HCT116 (cell line): ENCODE measurements at regions not wholly inside any gene's neighbourhood (a gene's known extent, or its start where the extent isn't known, plus 50 kb on each side); places are given as distances from the start of the nearest gene placed in this dataset.

Source experiments
- ATAC-seq: fragments of 200-7000 bp; cut with Tn5 transposase; 2 replicates; pipeline ENCODE4 v1.9.1; 2020; ENCODE audit warnings: mild to moderate bottlenecking, moderate library complexity
- BruUV-seq: library from RNA; stranded (reverse); fragments of 400-500 nt; replicated peaks from 2 replicates; lab custom pipeline; 2021; lab: Mats Ljungman, UMichigan
- CTCF ChIA-PET: fragments of 300-600 bp; sonication (Branson Sonifier 250); formaldehyde crosslinking; loops from one replicate; lab custom pipeline; 2021; ENCODE audit warnings: antibody characterized with exemption; lab: Charles Lee
- POLR2A ChIA-PET: fragments of 300-600, 350-600 bp; sonication (Branson Sonifier 250); formaldehyde crosslinking; loops from one replicate; lab custom pipeline; 2021; ENCODE audit warnings: antibody characterized with exemption; lab: Charles Lee
- RAD21 ChIA-PET, 2 experiments: fragments of 300-600 bp; sonication (Branson Sonifier 250); formaldehyde crosslinking; loops; one replicate each; lab custom pipeline; 2023; ENCODE audit warnings: low total read pairs in 2 of 2; ENCODE audit not compliant: uncharacterized antibody in 2 of 2, unreplicated experiment in 2 of 2, low non-redundant PET in 1 of 2; lab: Charles Lee
- DNase-seq: peaks from one replicate; pipeline ENCODE4 v3.0.0-alpha.2; 2010; ENCODE audit warnings: low read depth, low spot score
- H2AFZ ChIP-seq: fragments of 200-600 bp; shearing (Covaris generic), sonication (generic); 2 replicates; pipeline ENCODE4 v1.6.1; 2017; ENCODE audit warnings: low read depth, mixed run types, mixed read lengths, antibody characterized with exemption, low read length; ENCODE audit not compliant: poor library complexity, severe bottlenecking
- H3K27ac ChIP-seq: 2 replicates; pipeline ENCODE4 v1.5.1; 2012; ENCODE audit warnings: low read depth, low read length
- H3K27me3 ChIP-seq: fragments of 200-600 bp; sonication (generic); 2 replicates; pipeline ENCODE4 v1.6.1; 2016; ENCODE audit warnings: mixed run types, low read length, mixed read lengths; ENCODE audit not compliant: insufficient read depth
- H3K36me3 ChIP-seq, 2 experiments: fragments of 200-500 bp in 1 of 2; fragments of 200-600 bp in 1 of 2; sonication (Bioruptor generic) in 1 of 2; sonication (generic) in 1 of 2; 2 replicates each; pipeline versions ENCODE4 v1.5.1 to v1.6.1; 2014 to 2016; ENCODE audit warnings: low read length in 2 of 2, inconsistent platforms in 1 of 2, mixed read lengths in 1 of 2, mixed run types in 1 of 2; ENCODE audit not compliant: insufficient read depth in 2 of 2, control insufficient read depth in 1 of 2
- H3K4me1 ChIP-seq, 2 experiments: fragments of 200-600 bp in 1 of 2; sonication (generic) in 1 of 2; 2 replicates each; pipeline versions ENCODE4 v1.5.1 to v1.6.1; 2012 to 2017; ENCODE audit warnings: low read length in 2 of 2, inconsistent platforms in 1 of 2, mild to moderate bottlenecking in 1 of 2, mixed read lengths in 1 of 2, mixed run types in 1 of 2, moderate library complexity in 1 of 2; ENCODE audit not compliant: insufficient read depth in 2 of 2, control insufficient read depth in 1 of 2
- H3K4me2 ChIP-seq: fragments of 200-600 bp; sonication (generic); 2 replicates; pipeline ENCODE4 v1.6.1; 2017; ENCODE audit warnings: mixed run types, low read length, mixed read lengths
- H3K4me3 ChIP-seq, 2 experiments: fragments of 200-600 bp in 1 of 2; sonication (generic) in 1 of 2; replicated peaks in 1 of 2; 2 replicates each; pipeline ENCODE4 v1.5.1; 2011 to 2016; ENCODE audit warnings: low read length in 2 of 2, control low read depth in 1 of 2, low read depth in 1 of 2, mild to moderate bottlenecking in 1 of 2, mixed read lengths in 1 of 2, mixed run types in 1 of 2
- H3K79me2 ChIP-seq: fragments of 200-600 bp; sonication (generic); 2 replicates; pipeline ENCODE4 v1.6.1; 2017; ENCODE audit warnings: mild to moderate bottlenecking, mixed run types, low read length, moderate library complexity, mixed read lengths; ENCODE audit not compliant: insufficient read depth
- H3K9ac ChIP-seq: fragments of 200-600 bp; sonication (generic); 2 replicates; pipeline ENCODE4 v1.6.1; 2016; ENCODE audit warnings: low read length, mixed read lengths
- H3K9me2 ChIP-seq: fragments of 200-600 bp; sonication (generic), shearing (Covaris generic); 2 replicates; pipeline ENCODE4 v1.6.1; 2017; ENCODE audit warnings: mixed run types, mild to moderate bottlenecking, moderate library complexity; ENCODE audit not compliant: insufficient read depth
- H3K9me3 ChIP-seq, 2 experiments: fragments of 200-500 bp in 1 of 2; fragments of 200-600 bp in 1 of 2; sonication (Bioruptor generic) in 1 of 2; sonication (generic) in 1 of 2; 2 replicates each; pipeline ENCODE4 v1.6.1; 2014 to 2017; ENCODE audit warnings: low read length in 2 of 2, mixed read lengths in 2 of 2, inconsistent platforms in 1 of 2, low read depth in 1 of 2, mild to moderate bottlenecking in 1 of 2, mixed run types in 1 of 2, moderate library complexity in 1 of 2; ENCODE audit not compliant: control insufficient read depth in 1 of 2, insufficient read depth in 1 of 2
- H4K20me1 ChIP-seq: fragments of 200-600 bp; sonication (generic), shearing (Covaris generic); 2 replicates; pipeline ENCODE4 v1.6.1; 2017; ENCODE audit warnings: mixed run types, mild to moderate bottlenecking, moderate library complexity; ENCODE audit not compliant: insufficient read depth
- ATF3 ChIP-seq: IDR thresholded peaks from 2 replicates; pipeline ENCODE4 v1.6.1; 2012
- CEBPB ChIP-seq: IDR thresholded peaks from 2 replicates; pipeline ENCODE4 v1.6.1; 2012; ENCODE audit warnings: low read depth
- CTCF ChIP-seq, 3 experiments: fragments of 200-600 bp in 1 of 3; sonication (generic) in 1 of 3; IDR thresholded peaks in 2 of 3; conservative IDR thresholded peaks in 1 of 3; 2 replicates each; pipeline ENCODE4 v1.5.1; 2012 to 2017; ENCODE audit warnings: low read depth in 2 of 3, low read length in 2 of 3, antibody characterized with exemption in 1 of 3, borderline replicate concordance in 1 of 3, control low read depth in 1 of 3, mild to moderate bottlenecking in 1 of 3, mixed read lengths in 1 of 3, mixed run types in 1 of 3, moderate library complexity in 1 of 3; ENCODE audit not compliant: insufficient read depth in 1 of 3
- ELF1 ChIP-seq: IDR thresholded peaks from 2 replicates; pipeline ENCODE4 v1.6.1; 2012; ENCODE audit warnings: low read depth, borderline replicate concordance
- POLR2A ChIP-seq: IDR thresholded peaks from 2 replicates; pipeline ENCODE4 v1.7.0; 2011; ENCODE audit warnings: borderline replicate concordance; ENCODE audit not compliant: insufficient read depth, insufficient read length; ENCODE audit errors: extremely low read depth
- RAD21 ChIP-seq: IDR thresholded peaks from 2 replicates; pipeline ENCODE4 v1.6.1; 2012; ENCODE audit warnings: low read depth, mild to moderate bottlenecking
- SP1 ChIP-seq: IDR thresholded peaks from 2 replicates; pipeline ENCODE4 v1.6.1; 2012; ENCODE audit warnings: low read depth
- SRF ChIP-seq: IDR thresholded peaks from 2 replicates; pipeline ENCODE4 v1.6.1; 2012; ENCODE audit warnings: low read depth
- TCF7L2 ChIP-seq: IDR thresholded peaks from 2 replicates; pipeline ENCODE4 v1.7.0; 2011; ENCODE audit warnings: borderline replicate concordance, inconsistent platforms; ENCODE audit not compliant: insufficient read depth, insufficient read length; ENCODE audit errors: extremely low read depth
- YY1 ChIP-seq: IDR thresholded peaks from 2 replicates; pipeline ENCODE4 v1.6.1; 2011; ENCODE audit warnings: low read length, low read depth, moderate library complexity, mild to moderate bottlenecking; ENCODE audit not compliant: insufficient replicate concordance; ENCODE audit errors: extremely low read depth
- ZFX ChIP-seq: fragments of 450-650 bp; IDR thresholded peaks from 2 replicates; pipeline ENCODE4 v1.6.1; 2017
- intact Hi-C: fragments of 100-400 bp; cut with micrococcal nuclease; formaldehyde crosslinking; loops from 2 replicates; pipeline ENCODE4 v1.10.0; 2022
- TF ChIP-seq, protein P1 (sequence below): IDR thresholded peaks from 2 replicates; pipeline ENCODE4 v1.6.1; 2012
- TF ChIP-seq, protein P2 (sequence below): IDR thresholded peaks from 2 replicates; pipeline ENCODE4 v1.6.1; 2012; ENCODE audit warnings: low read depth
- TF ChIP-seq, protein P3 (sequence below): IDR thresholded peaks from 2 replicates; pipeline ENCODE4 v1.6.1; 2011; ENCODE audit warnings: mild to moderate bottlenecking, low read length, moderate library complexity; ENCODE audit not compliant: insufficient replicate concordance; ENCODE audit errors: extremely low read depth

DNA sequence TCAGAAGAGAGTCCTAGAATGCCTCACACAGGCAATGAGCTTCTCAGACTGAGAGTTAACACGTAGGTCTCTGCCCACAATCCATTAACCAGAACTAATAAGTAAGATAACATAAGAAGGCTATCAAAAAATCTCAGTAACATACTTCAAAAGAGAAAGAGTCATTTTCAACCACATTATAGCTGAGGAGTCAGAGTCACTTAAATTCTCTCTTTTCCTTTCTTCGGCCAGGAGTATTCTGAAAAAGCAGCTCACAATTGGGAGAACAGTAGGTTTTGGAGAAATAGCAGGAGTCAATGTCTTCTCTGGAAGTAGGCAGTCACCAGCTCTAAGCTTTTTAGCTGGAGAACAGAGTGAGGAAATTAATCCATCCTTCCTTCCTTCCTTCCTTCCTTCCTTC lies 1364.4 kb upstream of the NXPH2 start (continued):
- TF ChIP-seq, protein P1, sequence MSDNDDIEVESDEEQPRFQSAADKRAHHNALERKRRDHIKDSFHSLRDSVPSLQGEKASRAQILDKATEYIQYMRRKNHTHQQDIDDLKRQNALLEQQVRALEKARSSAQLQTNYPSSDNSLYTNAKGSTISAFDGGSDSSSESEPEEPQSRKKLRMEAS, result no peak
- no peak for TF ChIP-seq ATF3
- TF ChIP-seq RAD21, result no peak

- no peak overlapping the region for H2AFZ ChIP-seq
- no peak for DNase-seq
- no peak for TF ChIP-seq ELF1
- no peak for TF ChIP-seq TCF7L2
- no peak for TF ChIP-seq SRF
- TF ChIP-seq YY1, result no peak
- no peak for TF ChIP-seq POLR2A
- no peak for TF ChIP-seq ZFX
- no peak for TF ChIP-seq SP1
- no peak for TF ChIP-seq CEBPB
- TF ChIP-seq RAD21, result no peak
- TF ChIP-seq, protein P1, result no peak
- TF ChIP-seq CTCF (IDR thresholded peaks at IDR 0.05 in 2 of 3, conservative IDR thresholded peaks at IDR 0.05 in 1 of 3; ENCODE audit: borderline replicate concordance in 1 of 3, insufficient read depth in 1 of 3, low read depth in 2 of 3, low read length in 2 of 3), result no peak
- TF ChIP-seq, protein P2, sequence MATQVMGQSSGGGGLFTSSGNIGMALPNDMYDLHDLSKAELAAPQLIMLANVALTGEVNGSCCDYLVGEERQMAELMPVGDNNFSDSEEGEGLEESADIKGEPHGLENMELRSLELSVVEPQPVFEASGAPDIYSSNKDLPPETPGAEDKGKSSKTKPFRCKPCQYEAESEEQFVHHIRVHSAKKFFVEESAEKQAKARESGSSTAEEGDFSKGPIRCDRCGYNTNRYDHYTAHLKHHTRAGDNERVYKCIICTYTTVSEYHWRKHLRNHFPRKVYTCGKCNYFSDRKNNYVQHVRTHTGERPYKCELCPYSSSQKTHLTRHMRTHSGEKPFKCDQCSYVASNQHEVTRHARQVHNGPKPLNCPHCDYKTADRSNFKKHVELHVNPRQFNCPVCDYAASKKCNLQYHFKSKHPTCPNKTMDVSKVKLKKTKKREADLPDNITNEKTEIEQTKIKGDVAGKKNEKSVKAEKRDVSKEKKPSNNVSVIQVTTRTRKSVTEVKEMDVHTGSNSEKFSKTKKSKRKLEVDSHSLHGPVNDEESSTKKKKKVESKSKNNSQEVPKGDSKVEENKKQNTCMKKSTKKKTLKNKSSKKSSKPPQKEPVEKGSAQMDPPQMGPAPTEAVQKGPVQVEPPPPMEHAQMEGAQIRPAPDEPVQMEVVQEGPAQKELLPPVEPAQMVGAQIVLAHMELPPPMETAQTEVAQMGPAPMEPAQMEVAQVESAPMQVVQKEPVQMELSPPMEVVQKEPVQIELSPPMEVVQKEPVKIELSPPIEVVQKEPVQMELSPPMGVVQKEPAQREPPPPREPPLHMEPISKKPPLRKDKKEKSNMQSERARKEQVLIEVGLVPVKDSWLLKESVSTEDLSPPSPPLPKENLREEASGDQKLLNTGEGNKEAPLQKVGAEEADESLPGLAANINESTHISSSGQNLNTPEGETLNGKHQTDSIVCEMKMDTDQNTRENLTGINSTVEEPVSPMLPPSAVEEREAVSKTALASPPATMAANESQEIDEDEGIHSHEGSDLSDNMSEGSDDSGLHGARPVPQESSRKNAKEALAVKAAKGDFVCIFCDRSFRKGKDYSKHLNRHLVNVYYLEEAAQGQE, result no peak
- TF ChIP-seq, protein P3, sequence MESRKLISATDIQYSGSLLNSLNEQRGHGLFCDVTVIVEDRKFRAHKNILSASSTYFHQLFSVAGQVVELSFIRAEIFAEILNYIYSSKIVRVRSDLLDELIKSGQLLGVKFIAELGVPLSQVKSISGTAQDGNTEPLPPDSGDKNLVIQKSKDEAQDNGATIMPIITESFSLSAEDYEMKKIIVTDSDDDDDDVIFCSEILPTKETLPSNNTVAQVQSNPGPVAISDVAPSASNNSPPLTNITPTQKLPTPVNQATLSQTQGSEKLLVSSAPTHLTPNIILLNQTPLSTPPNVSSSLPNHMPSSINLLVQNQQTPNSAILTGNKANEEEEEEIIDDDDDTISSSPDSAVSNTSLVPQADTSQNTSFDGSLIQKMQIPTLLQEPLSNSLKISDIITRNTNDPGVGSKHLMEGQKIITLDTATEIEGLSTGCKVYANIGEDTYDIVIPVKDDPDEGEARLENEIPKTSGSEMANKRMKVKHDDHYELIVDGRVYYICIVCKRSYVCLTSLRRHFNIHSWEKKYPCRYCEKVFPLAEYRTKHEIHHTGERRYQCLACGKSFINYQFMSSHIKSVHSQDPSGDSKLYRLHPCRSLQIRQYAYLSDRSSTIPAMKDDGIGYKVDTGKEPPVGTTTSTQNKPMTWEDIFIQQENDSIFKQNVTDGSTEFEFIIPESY, result no peak
- no peaks in the 10 kb centered on the region for H3K79me2 ChIP-seq
- RAD21 ChIA-PET, result no interaction called here
- no peak overlapping the region for H3K4me2 ChIP-seq
- intact Hi-C loops, result no loop called here
- no peaks in the 10 kb centered on the region for H3K9me3 ChIP-seq
- H3K4me3 ChIP-seq, result no peak overlapping the region
- H4K20me1 ChIP-seq, result no peaks in the 10 kb centered on the region
- POLR2A ChIA-PET, result no interaction called here
- no peak for ATAC-seq
- no peaks in the 10 kb centered on the region; the same call in 1 of the 2 replicates for H3K9me2 ChIP-seq
- no peak overlapping the region for H3K9ac ChIP-seq
- H3K36me3 ChIP-seq, result no peaks in the 10 kb centered on the region
- no peaks in the 10 kb centered on the region for H3K4me1 ChIP-seq
- CTCF ChIA-PET, result no interaction called here
- no peak overlapping the region for H3K27ac ChIP-seq
- no TSS peak for BruUV-seq
- no peaks in the 10 kb centered on the region for H3K27me3 ChIP-seq
Measured at GRCh38 chr2:140138736-140139135, 1358.5 kb upstream of the NXPH2 start.
